HL-60 (cell line): ENCODE measurements at regions not wholly inside any gene's neighbourhood (a gene's known extent, or its start where the extent isn't known, plus 50 kb on each side); places are given as distances from the start of the nearest gene placed in this dataset.

Experiments
- CTCF ChIP-seq: IDR thresholded peaks from one replicate; pipeline ENCODE4 v1.5.1; 2011; ENCODE audit warnings: low read length, control low read depth, inconsistent platforms; ENCODE audit not compliant: insufficient read depth
- POLR2AphosphoS5 ChIP-seq: IDR thresholded peaks from 2 replicates; pipeline ENCODE4 v1.6.1; 2012; ENCODE audit warnings: low read depth
- REST ChIP-seq: IDR thresholded peaks from 2 replicates; pipeline ENCODE4 v1.6.1; 2012; ENCODE audit warnings: low read depth; ENCODE audit not compliant: insufficient replicate concordance
- SPI1 ChIP-seq: IDR thresholded peaks from 2 replicates; pipeline ENCODE4 v1.6.1; 2012; ENCODE audit warnings: low read depth, mild to moderate bottlenecking, borderline replicate concordance

- no peak for TF ChIP-seq CTCF
- no peak for TF ChIP-seq REST
- TF ChIP-seq POLR2AphosphoS5: no peak
- no peak for TF ChIP-seq SPI1
Observed at GRCh38 chr13:105118426-105118985, 1417.0 kb downstream of the EFNB2 start.
